Nephron progenitor cell (in vitro differentiated cells): ENCODE measurements at regions not wholly inside any gene's neighbourhood (a gene's known extent, or its start where the extent isn't known, plus 50 kb on each side); places are given as distances from the start of the nearest gene placed in this dataset.
A peak's percentile ranks its signal among the peaks of the same experiment; 100 is the strongest.
"Not testable (repeated sequence)": the region's sequence is repeated elsewhere in the genome, so short reads cannot be mapped to it uniquely, and the experiment has no call there.

Experiments used
- DNase-seq: peaks from one replicate; pipeline ENCODE4 v3.0.0; 2021
- H3K27ac Mint-ChIP-seq: 2 replicates; pipeline ENCODE4 v1.8.0; 2021; ENCODE audit warnings: mild to moderate bottlenecking, moderate library complexity, mixed read lengths
- H3K27me3 Mint-ChIP-seq: 2 replicates; pipeline ENCODE4 v1.8.0; 2021; ENCODE audit warnings: mild to moderate bottlenecking, low read depth, mixed read lengths; ENCODE audit not compliant: poor library complexity
- H3K36me3 Mint-ChIP-seq: 2 replicates; pipeline ENCODE4 v1.8.0; 2021; ENCODE audit warnings: low read depth, mixed read lengths
- H3K4me1 Mint-ChIP-seq: 2 replicates; pipeline ENCODE4 v1.8.0; 2021; ENCODE audit warnings: mixed read lengths
- H3K4me3 Mint-ChIP-seq: 2 replicates; pipeline ENCODE4 v1.8.0; 2021; ENCODE audit warnings: mild to moderate bottlenecking, moderate library complexity, mixed read lengths
- H3K9me3 Mint-ChIP-seq: 2 replicates; pipeline ENCODE4 v1.8.0; 2021; ENCODE audit warnings: mild to moderate bottlenecking, moderate library complexity, mixed read lengths
- TF ChIP-seq, protein P1 (sequence below): fragments of 200-600 bp; sonication (generic); IDR thresholded peaks from 2 replicates; pipeline ENCODE4 v1.5.0; 2021; ENCODE audit warnings: antibody characterized with exemption

DNA sequence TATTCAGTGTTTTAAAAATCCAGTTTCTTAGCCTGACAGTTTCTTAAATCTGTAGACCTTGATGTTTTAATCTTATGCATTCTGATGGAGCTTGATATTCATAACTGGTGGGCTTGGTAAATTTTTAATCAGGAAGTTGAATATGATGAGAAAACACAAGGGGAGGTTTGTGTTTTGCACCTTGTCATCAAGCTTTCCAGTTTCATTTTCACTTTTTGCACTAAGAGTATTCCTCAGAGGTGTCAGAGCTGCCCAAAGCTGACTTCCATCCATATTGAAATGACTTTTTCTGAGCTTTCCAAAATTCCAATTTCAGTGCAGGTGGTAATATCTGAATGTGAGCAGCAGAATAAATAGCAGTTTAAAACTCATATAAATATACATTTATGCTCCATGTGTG lies 555.0 kb upstream of the RBFOX1 start:
- Mint-ChIP-seq H3K27me3 (peaks cover 9% of the 10 kb centered on the region), H3K9me3 (no peaks in the 10 kb centered on the region), H3K27ac (no peak overlapping the region), H3K4me1 (no peaks in the 10 kb centered on the region), H3K4me3 (no peak overlapping the region), H3K36me3 (no peaks in the 10 kb centered on the region)
- TF ChIP-seq, protein P1, sequence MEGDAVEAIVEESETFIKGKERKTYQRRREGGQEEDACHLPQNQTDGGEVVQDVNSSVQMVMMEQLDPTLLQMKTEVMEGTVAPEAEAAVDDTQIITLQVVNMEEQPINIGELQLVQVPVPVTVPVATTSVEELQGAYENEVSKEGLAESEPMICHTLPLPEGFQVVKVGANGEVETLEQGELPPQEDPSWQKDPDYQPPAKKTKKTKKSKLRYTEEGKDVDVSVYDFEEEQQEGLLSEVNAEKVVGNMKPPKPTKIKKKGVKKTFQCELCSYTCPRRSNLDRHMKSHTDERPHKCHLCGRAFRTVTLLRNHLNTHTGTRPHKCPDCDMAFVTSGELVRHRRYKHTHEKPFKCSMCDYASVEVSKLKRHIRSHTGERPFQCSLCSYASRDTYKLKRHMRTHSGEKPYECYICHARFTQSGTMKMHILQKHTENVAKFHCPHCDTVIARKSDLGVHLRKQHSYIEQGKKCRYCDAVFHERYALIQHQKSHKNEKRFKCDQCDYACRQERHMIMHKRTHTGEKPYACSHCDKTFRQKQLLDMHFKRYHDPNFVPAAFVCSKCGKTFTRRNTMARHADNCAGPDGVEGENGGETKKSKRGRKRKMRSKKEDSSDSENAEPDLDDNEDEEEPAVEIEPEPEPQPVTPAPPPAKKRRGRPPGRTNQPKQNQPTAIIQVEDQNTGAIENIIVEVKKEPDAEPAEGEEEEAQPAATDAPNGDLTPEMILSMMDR = no peak
- DNase-seq = no peak

DNA sequence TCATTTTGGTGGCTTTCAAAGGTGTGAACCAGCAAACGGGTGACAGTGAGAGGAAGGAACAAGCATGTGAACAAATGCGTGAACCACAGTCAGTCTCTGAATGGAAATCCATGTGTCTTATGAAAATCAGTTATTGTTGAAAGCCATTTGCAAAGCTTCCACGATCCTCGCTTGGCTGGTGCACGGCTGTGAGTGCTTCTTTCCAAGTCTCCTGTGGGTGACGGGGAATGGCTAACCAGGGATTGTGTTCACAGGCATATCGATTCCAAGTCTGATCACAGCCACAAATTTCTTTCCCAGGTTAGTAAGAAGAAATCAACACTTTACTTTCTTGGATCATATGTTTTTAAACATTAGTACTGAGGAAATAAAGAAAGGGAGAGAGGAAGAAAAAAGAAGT lies 556.9 kb upstream of the RBFOX1 start:
- Mint-ChIP-seq H3K27me3 (peaks cover 9% of the 10 kb centered on the region), H3K36me3 (no peaks in the 10 kb centered on the region), H3K4me1 (no peaks in the 10 kb centered on the region), H3K9me3 (no peaks in the 10 kb centered on the region), H3K4me3 (no peak overlapping the region), H3K27ac (no peak overlapping the region)
- TF ChIP-seq, protein P1 = no peak
- no peak for DNase-seq

DNA sequence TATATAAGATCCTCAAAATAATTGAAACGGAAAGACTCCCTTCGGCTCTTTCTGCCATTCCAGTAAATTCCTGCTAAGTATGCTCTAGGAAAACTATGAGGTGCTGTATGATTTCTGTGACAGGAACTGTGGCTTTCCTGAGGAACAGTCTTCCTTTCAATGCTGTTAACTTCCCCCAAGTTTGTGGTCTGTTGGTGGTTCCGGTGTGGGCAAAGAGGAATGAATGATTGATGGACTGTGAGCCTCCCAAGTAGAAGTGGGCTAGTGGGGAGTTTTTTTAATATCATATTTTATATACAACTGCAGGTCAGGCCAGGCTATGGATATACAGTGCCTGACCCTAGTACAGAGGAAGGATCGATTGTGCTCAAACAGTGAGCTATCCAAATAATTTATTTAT lies 560.7 kb upstream of the RBFOX1 start:
- Mint-ChIP-seq H3K27ac (no peak overlapping the region), H3K4me3 (no peak overlapping the region), H3K27me3 (peaks cover 8% of the 10 kb centered on the region), H3K9me3 (no peaks in the 10 kb centered on the region), H3K4me1 (no peaks in the 10 kb centered on the region), H3K36me3 (no peaks in the 10 kb centered on the region)
- no peak for DNase-seq
- TF ChIP-seq, protein P1 = no peak

DNA sequence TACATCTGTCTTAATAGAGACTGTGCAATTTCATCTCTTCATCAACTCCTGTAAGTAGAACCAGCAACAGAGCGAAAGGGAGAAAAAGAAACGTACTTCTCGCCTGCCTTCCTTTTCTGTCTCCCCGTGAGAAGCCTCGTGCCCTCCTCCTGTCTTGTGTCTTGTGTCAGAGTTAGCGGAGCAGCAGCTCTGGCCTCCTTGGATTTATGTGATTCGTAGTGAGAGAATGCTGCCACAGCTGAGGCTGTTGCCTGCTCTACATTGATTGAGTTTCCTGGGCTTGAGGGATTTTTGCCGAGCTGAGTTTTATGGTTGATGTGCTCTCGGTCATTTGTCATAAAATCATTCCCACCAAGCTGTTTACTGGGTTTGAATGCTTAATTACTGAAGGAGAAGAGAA lies 579.1 kb upstream of the RBFOX1 start:
- DNase-seq = peak; percentile 3
- TF ChIP-seq, protein P1 = no peak
- no peaks in the 10 kb centered on the region for H3K9me3 Mint-ChIP-seq
- H3K4me3 Mint-ChIP-seq = no peak overlapping the region
- peaks cover 9% of the 10 kb centered on the region for H3K4me1 Mint-ChIP-seq
- H3K36me3 Mint-ChIP-seq = no peaks in the 10 kb centered on the region
- H3K27me3 Mint-ChIP-seq = peaks cover 5% of the 10 kb centered on the region
- no peak overlapping the region for H3K27ac Mint-ChIP-seq

DNA sequence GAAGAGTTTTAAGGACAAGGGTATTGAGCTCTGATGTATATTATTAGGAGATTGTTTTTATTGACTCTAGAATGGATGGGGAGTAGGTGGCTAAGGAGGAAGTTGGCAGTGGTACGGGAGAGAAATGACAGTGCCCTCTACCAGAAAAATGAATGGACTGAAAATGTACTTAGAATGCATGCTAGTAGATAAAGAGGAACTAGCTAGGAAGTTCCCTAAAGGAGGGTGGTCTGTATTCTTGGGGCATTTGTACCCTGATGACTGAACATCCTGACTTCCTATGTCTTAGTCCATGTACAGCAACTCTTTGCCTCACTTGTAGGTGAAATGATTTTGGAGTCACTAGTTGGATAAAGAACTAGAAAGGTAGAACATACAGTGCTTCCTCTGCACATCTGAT lies 581.5 kb upstream of the RBFOX1 start:
- H3K27me3 Mint-ChIP-seq = peaks cover 9% of the 10 kb centered on the region
- no peaks in the 10 kb centered on the region for H3K9me3 Mint-ChIP-seq
- no peak overlapping the region for H3K27ac Mint-ChIP-seq
- peaks cover 9% of the 10 kb centered on the region for H3K4me1 Mint-ChIP-seq
- no peak overlapping the region for H3K4me3 Mint-ChIP-seq
- H3K36me3 Mint-ChIP-seq = no peaks in the 10 kb centered on the region
- DNase-seq = no peak
- TF ChIP-seq, protein P1 = no peak

DNA sequence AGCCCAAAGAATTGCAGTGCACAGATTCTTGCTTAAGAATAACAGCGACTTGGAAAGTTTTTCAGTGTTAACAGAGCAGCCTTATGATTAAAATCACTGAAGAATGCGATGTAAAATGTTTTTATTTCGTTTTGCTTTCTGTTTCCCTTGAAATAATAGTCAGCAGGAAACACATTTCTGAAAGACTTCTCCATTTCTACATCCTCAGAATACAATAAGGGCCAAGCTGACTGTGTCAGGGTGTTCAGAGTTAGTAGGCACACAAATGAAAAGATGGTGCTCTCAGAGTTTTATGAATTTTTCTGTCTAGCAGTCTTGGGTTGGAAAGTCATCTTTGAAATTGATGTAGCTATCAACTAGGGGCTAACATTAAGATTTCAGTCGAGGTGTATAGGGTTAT lies 582.9 kb upstream of the RBFOX1 start:
- Mint-ChIP-seq H3K9me3 (peaks cover 8% of the 10 kb centered on the region), H3K4me3 (no peak overlapping the region), H3K36me3 (no peaks in the 10 kb centered on the region), H3K4me1 (peaks cover 9% of the 10 kb centered on the region), H3K27me3 (peaks cover 9% of the 10 kb centered on the region), H3K27ac (no peak overlapping the region)
- DNase-seq = no peak
- TF ChIP-seq, protein P1 = no peak

DNA sequence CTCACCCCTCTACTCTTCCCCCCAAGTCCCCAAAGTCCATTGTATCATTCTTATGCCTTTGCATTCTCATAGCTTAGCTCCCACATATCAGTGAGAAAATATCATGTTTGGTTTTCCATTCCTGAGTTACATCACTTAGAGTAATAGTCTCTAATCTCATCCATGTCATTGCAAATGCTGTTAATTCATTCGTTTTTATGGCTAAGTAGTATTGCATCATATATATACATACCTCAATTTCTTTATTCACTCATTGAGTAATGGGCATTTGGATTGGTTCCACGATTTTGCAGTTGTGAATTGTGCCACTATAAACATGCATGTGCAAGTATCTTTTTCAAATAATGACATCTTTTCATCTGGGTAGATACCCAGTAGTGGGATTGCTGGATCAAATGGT lies 596.3 kb upstream of the RBFOX1 start:
- Mint-ChIP-seq H3K9me3 (peaks cover 10% of the 10 kb centered on the region), H3K27me3 (peaks cover 26% of the 10 kb centered on the region)
- not testable (repeated sequence) for H3K4me3 Mint-ChIP-seq, H3K27ac Mint-ChIP-seq, H3K36me3 Mint-ChIP-seq, DNase-seq, H3K4me1 Mint-ChIP-seq
